NCI-H345 treated with DMSO at 0.1 percent for 48 hours (cell line): ENCODE measurements at regions not wholly inside any gene's neighbourhood (a gene's known extent, or its start where the extent isn't known, plus 50 kb on each side); places are given as distances from the start of the nearest gene placed in this dataset.

Experiments
- DNase-seq: peaks from one replicate; lab custom pipeline; 2025; ENCODE audit not compliant: unreplicated experiment; lab: John Stamatoyannopoulos, UW

DNA sequence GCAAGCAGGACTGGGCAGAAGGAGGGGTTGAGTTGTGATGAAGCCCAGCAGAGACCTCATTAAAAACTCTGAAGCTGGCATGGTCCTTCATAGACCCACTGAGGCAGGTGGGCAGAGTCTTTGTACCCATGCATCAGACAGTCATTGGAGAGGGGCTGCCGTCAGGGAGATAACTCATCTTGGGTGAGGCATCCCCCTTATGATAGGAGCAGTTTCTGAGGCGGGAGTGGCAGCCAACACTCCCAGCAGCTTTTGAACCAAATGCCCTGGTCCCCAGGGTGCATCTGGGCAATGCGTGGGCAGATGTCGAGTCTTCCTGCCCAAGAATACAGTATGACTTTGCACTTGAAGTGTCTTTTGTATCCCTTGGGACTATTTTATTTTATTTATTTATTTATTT is 68.1 kb downstream of the HTR5A start:
- no peak for DNase-seq

DNA sequence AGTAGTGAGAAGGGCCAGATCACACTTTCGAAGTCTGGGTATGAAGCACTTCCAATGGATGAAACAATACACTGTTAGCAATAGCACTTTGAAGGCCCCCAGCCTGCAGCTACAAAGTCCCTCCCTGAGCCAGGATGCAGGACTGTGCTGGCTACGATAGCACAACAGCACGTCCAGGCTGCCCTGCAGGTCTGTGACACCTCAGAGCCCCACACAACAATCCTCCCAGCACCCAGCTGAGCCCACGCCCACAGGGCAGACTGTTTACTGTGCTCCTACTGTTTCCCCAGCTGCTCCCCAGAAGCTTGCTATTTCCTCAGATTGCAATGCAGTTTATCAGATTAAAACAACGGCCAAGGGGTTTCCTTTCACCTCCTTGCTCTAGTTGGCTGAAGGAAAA is 71.4 kb downstream of the HTR5A start:
- DNase-seq = no peak

GRCh38 chr7:155143381-155143780 is 73.3 kb downstream of the HTR5A start:
- no peak for DNase-seq

GRCh38 chr7:155144371-155144770 is 74.2 kb downstream of the HTR5A start:
- DNase-seq = no peak

DNA sequence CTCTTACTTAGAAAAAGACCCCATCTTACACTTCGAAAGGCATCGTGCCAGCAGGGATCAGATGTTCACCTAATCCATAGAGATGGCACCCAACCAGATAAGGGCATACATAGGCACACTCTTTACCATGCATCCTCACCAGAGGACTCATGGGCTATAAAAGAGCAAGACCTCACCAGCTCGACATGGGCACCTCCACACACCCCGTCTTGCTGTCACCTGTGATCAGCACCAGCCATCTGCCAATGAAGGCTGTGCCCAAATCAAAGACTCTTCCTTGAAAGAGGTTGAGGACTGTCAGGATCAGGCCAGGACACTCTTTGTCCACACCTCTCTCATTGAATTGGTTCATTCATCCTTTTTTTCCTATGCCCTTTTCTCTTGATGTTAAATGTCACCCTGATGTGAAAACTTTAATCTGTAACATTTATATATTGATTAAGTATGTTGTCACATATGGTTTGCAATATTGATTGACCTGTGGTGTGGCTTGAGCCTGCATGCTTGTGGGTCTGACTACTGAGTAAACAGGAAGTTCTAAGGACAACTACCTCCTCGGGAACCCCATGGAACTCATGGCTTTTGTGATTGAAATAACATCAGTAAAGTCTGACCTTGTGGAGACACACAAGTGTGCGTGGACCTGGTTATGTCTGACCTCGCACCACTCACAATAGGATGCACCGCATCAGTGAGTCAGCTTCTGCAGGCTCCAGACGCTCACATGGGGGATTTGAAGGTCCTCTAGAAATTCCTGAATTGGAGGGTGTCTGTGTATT is 75.5 kb downstream of the HTR5A start:
- DNase-seq = no peak

DNA sequence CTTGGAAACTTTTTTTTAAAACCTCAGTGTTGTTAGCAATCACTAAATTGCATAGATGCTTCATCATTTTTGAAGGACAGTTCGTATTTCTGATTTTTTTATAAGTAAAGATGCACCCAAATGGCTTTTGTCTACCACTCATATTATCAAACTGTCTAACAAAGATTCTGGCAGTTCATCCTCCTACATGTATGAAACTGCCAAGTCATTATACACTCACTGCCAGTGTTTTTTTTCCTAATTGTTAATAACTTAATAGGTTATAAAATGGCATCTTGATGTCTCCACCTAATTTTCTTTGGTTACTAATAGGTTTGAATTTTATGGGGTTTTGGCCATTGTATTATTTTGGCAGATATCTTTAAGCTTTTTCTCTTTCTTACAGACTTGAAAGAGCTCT is 77.0 kb downstream of the HTR5A start:
- DNase-seq = no peak

GRCh38 chr7:155147624-155148023 is 77.5 kb downstream of the HTR5A start:
- no peak for DNase-seq

- no peak for DNase-seq
These were observed 83.6 kb downstream of the HTR5A start for GRCh38 chr7:155153676-155154075.

DNA sequence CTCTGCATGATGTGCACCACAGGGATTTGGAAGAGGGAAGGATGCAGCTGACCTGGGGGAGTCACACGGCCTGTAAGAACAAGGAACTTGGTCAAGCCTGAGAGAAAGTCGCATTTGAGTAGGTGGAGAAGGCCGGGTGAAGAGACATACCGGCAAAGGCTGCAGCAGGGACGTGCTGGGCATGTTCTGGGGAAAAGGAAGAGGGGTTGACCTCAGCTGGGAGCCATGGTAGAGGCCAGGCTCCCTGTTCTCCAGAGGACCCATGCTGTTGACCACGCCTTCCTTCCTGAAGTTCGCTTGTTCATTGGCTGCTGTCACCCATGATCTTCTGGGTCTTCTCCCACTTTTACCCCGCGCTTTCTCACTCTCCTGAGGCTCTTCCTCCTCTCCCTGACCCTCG is 84.5 kb downstream of the HTR5A start:
- no peak for DNase-seq

DNA sequence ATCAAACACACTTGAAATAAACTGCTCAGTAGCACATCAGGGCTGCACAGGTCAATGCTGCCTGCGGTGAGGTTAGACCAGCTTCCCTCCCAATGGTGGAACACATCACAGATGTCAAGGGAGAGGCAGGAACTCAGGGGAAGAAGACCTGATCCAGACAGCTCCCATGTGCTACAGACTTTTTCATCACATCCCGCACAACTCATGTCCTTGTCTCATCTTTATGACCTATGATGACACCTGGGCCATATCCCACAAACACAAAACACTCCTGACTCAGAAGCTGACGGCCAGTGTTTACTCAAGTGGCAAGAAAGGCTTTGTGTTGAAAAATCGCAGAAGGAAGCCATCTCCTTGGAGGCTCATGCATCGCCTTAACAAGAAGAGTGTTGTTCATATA is 91.6 kb downstream of the HTR5A start:
- DNase-seq = no peak

GRCh38 chr7:155162422-155162821 is 92.3 kb downstream of the HTR5A start:
- no peak for DNase-seq

GRCh38 chr7:155163696-155164095 is 93.6 kb downstream of the HTR5A start:
- peak; percentile 41 for DNase-seq

GRCh38 chr7:155164316-155164715 is 94.2 kb downstream of the HTR5A start:
- DNase-seq = no peak

- DNase-seq = peak; percentile 32
These were observed 96.0 kb downstream of the HTR5A start for GRCh38 chr7:155166108-155166507.

DNA sequence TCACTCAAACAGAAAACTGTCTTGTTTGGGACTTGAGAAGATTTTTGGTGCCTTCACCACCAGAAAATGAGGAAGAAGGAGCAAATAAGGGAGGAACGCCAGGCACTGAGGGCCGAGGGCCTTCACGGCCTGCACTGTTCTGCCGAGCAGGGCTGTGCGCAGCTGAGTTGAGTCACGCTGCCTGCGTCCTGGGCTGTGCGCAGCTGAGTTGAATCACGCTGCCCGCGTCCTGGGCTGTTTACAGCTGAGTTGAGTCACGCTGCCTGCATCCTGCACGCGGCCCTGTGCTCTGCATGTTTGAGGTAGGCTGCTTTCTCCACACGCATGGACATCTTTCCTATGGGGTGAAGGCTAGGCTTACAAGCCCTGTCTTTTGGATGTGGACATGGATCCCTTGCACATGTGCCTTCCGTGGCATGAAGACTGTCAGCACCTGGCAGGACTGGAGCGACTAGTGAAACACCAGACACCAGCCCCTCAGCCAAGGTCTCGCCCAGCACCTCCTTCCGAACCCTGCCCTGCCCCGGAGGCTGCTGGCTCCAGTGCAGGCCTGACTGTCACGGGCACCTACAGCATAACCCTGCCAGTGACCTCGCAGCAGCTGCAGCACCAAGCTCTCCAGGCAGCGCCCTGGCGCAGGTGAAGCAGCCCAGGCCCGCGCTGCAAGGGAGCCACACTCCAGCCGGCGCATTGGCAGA is 96.7 kb downstream of the HTR5A start:
- DNase-seq = no peak

DNA sequence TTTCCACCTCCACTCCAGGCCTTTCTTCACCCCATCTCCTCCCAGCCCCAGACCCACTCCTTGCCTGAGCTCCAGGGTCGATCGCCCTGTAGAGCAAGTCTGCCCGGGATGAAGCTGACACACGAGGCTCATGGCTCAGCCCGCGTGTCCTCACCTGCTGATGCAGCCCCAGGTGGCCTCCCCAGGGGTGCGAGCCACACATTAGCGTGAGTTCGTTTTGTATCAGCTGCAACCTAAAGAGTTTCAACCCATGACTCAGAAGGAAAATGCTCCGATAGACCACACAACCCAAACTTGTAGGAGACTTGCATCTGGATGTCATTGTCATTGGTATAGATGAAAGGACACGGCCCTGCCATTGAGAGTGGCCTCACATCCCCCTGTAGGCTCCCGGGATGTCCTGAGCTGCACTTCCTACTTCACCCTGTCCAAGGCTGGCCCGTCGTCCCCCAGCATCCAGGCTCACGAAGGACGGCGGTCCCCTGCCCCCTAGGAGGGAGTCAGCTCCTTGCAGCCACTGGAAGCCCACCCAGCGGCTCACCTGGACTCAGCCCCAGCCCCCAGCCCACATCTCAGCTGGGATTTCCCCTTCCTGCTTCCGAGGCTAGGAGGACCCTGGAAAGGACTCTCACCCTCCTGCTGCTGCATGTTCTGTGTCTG is 97.7 kb downstream of the HTR5A start:
- DNase-seq = no peak

GRCh38 chr7:155168597-155169480 is 98.7 kb downstream of the HTR5A start:
- DNase-seq = peak; percentile 74

GRCh38 chr7:155169498-155170065 is 99.5 kb downstream of the HTR5A start:
- peak; percentile 42 for DNase-seq

DNA sequence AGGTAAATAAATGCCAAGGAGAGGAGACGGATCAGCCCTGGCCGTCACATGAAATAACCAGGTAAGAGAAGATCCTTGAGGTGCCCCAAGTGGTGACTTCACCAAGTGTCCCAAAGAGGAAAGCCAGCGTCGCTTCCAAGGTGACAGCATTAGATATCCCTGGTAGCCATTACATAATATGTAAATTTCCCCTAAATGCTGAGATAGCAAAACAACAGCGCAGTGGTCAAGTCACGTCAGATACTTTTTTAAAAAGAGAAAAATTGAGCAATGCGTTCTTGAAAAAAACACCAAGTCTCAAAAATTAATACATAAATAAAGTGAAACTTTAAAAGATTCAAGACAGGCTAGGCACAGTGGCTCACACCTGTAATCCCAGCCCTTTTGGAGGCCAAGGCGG is 100.2 kb downstream of the HTR5A start:
- DNase-seq = no peak

GRCh38 chr7:155172141-155172540 is 102.0 kb downstream of the HTR5A start:
- DNase-seq = no peak

DNA sequence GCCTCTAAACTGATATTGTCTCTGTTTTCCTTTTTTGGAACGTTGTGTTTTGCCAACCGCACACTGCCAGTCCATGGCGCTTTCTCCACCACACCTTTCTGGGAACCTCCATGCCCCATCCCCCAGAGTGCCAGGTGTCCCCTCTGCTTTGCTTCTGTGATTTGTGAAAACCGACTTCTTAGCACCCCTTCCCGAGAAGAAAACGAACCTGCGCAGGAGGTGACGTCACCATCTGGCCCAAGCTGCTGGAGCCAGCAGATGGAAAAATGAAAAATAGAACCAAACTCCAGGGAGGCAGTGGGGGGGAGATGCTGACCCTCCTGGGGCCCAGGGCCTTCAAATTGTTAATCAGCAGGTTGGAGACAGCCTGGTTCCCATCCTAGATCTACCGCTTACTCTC is 103.8 kb downstream of the HTR5A start:
- DNase-seq = no peak
